ENCODE measurements at regions not wholly inside any gene's neighbourhood (a gene's known extent, or its start where the extent isn't known, plus 50 kb on each side); places are given as distances from the start of the nearest gene placed in this dataset.

GRCh38 chr4:32196950-32197688, 1477.0 kb downstream of the PCDH7 start:
- TF ChIP-seq POLR2A (IDR thresholded peaks at IDR 0.05) (no peak), CTCF (IDR thresholded peaks at IDR 0.05) (no peak), POLR2AphosphoS5 (IDR thresholded peaks at IDR 0.05) (no peak)
